ENCODE measurements at regions not wholly inside any gene's neighbourhood (a gene's known extent, or its start where the extent isn't known, plus 50 kb on each side); places are given as distances from the start of the nearest gene placed in this dataset.

DNA sequence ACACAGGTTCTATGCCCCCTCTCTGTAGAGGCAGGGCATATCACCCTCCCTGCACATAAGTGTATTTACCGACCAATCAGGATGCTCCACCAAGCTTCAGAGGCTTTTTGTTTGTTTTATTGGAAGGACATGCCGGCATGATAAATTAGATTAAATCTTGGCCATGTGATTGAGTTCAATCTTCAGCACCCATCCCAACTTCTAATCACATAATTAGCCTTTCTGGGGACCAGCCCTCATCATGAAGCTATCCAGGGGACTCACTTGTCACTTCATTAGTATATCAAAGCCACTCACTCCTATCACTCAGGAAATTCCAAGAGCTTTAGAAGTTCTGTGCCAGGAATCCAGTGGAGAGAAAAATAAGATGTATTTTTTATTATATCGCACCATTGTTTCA lies 158.6 kb upstream of the SYT4 start:
- Histone ChIP-seq H3K36me3 (no peaks in the 10 kb centered on the region), H3K4me1 (ENCODE audit: insufficient read depth) (no peaks in the 10 kb centered on the region), H3K9me3 (no peaks in the 10 kb centered on the region), H3K27ac (no peak overlapping the region), H3K4me3 (no peak overlapping the region), H3K27me3 (no peaks in the 10 kb centered on the region)
- WGBS, 3 donors = 80 to 91% (median 82%) methylated on average over 3 of the region's 3 CpGs
- no peak for DNase-seq
- TF ChIP-seq EP300 (IDR thresholded peaks at IDR 0.05) = no peak
- intact Hi-C loops (cut with DNase I) = no loop called here

DNA sequence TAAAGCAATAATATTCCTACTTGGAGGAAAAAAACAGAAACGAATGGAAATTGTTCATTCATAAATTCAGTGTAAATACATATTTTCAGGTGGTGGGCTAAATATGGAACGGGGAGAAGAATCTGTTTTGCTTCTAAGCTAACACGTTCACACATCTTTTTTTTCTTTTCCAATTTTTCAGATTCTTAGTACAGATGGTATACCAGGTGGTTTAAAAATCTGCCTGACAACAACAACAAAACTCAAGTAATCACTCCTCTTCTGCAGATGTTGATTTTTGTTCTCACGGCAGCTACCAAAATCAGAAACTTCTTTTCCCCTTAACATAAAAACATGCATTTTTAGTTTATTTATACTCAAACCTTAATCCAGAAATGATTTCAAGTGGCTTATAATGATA lies 164.8 kb upstream of the SYT4 start:
- H3K36me3 ChIP-seq = no peaks in the 10 kb centered on the region
- 6 to 42% (median 7%) methylated on average over 4 of the region's 4 CpGs for WGBS, 3 donors
- no peak overlapping the region for H3K4me3 ChIP-seq
- TF ChIP-seq, protein P1, sequence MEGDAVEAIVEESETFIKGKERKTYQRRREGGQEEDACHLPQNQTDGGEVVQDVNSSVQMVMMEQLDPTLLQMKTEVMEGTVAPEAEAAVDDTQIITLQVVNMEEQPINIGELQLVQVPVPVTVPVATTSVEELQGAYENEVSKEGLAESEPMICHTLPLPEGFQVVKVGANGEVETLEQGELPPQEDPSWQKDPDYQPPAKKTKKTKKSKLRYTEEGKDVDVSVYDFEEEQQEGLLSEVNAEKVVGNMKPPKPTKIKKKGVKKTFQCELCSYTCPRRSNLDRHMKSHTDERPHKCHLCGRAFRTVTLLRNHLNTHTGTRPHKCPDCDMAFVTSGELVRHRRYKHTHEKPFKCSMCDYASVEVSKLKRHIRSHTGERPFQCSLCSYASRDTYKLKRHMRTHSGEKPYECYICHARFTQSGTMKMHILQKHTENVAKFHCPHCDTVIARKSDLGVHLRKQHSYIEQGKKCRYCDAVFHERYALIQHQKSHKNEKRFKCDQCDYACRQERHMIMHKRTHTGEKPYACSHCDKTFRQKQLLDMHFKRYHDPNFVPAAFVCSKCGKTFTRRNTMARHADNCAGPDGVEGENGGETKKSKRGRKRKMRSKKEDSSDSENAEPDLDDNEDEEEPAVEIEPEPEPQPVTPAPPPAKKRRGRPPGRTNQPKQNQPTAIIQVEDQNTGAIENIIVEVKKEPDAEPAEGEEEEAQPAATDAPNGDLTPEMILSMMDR (IDR thresholded peaks at IDR 0.05) = no peak
- no peak for TF ChIP-seq EP300 (IDR thresholded peaks at IDR 0.05)
- no peaks in the 10 kb centered on the region for H3K4me1 ChIP-seq (ENCODE audit: insufficient read depth)
- H3K9me3 ChIP-seq = no peaks in the 10 kb centered on the region
- H3K27ac ChIP-seq = no peak overlapping the region
- DNase-seq = no peak
- H3K27me3 ChIP-seq = no peaks in the 10 kb centered on the region
- intact Hi-C loops (cut with DNase I) = loop anchor here in 1 of 4 donors (10.0 kb wide), 1 partner anchor 2003 kb away; no protein-coding TSS in a partner anchor

DNA sequence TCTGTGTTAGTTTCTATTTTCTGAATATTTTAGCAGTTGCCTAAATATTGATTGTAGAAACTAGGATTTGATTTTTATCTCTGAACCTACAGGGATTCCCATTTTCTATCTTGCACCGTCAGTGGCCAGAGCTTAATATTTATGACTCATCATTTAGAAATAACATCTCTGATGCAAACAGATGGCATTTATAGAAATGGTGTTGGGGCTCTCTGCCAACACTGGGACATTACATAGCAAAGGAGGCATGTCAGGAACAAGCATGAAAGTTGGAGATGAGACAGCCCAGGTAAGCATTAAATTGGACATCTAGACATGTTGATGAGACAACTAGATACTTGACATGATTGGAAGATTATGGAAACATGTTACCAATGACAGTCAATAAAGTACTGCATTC lies 165.3 kb upstream of the SYT4 start:
- WGBS, 3 donors = 24 to 53% (median 38%) methylated on average over 1 of the region's 1 CpG
- H3K4me1 ChIP-seq (ENCODE audit: insufficient read depth) = no peaks in the 10 kb centered on the region
- H3K9me3 ChIP-seq = no peaks in the 10 kb centered on the region
- H3K4me3 ChIP-seq = no peak overlapping the region
- TF ChIP-seq EP300 (IDR thresholded peaks at IDR 0.05) (no peak), POLR2A (IDR thresholded peaks at IDR 0.05) (no peak)
- TF ChIP-seq, protein P1 (IDR thresholded peaks at IDR 0.05) = no peak
- no peaks in the 10 kb centered on the region for H3K27me3 ChIP-seq
- no peak overlapping the region for H3K27ac ChIP-seq
- no peaks in the 10 kb centered on the region for H3K36me3 ChIP-seq
- intact Hi-C loops (cut with DNase I) = loop anchor here in 1 of 4 donors (10.0 kb wide), 1 partner anchor 2002 kb away; no protein-coding TSS in a partner anchor
- DNase-seq = no peak

DNA sequence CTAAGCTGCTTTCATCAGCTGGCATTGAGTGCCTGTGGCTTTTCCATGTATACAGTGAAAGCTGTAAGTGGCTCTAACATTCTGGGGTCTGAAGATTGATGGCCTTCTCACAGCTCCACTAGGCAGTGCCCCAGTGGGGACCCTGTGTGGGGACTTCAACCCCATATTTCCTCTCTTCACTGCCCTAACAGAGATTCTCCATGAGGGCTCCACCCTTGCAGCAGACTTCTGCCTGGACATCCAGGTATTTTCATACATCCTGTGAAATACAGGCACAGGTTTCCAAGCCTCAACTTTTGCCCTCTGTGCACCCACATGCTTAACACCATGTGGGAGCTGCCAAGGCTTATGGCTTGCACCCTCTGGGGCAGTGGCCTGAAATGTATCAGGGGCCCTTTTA lies 188.2 kb upstream of the SYT4 start:
- peaks cover 0 to 6% of the 10 kb centered on the region in 2 donors for H3K9me3 ChIP-seq
- TF ChIP-seq, protein P1 (IDR thresholded peaks at IDR 0.05) = no peak
- TF ChIP-seq POLR2A (IDR thresholded peaks at IDR 0.05) = no peak
- no peak for TF ChIP-seq EP300 (IDR thresholded peaks at IDR 0.05)
- no peak for DNase-seq
- no peak overlapping the region for H3K27ac ChIP-seq
- no peaks in the 10 kb centered on the region for H3K36me3 ChIP-seq
- H3K4me3 ChIP-seq = no peak overlapping the region
- intact Hi-C loops (cut with DNase I) = no loop called here
- no peaks in the 10 kb centered on the region for H3K27me3 ChIP-seq
- H3K4me1 ChIP-seq (ENCODE audit: insufficient read depth) = no peaks in the 10 kb centered on the region

DNA sequence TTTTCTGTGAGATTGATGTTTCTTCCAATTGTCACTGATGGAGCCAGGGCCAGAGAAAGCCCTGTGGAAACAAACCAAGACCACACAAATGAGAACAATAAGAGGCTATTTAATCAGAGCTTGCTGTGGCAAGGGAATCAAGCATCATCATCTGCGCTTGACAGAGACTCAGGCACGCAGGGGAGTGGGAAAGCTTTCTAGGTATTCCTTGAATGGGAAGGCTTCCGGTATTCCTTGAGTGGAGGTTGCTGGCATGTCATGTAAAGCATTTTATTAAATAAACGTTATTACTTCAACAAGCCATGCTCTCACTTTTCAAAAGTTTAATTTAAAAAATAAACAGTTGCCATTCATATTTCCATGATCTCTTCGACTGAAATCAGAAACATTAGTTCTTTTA lies 194.6 kb upstream of the SYT4 start:
- Histone ChIP-seq H3K9me3 (no peaks in the 10 kb centered on the region), H3K4me3 (no peak overlapping the region), H3K36me3 (no peaks in the 10 kb centered on the region), H3K4me1 (ENCODE audit: insufficient read depth) (no peaks in the 10 kb centered on the region), H3K27me3 (no peaks in the 10 kb centered on the region), H3K27ac (no peak overlapping the region)
- TF ChIP-seq, protein P1 (IDR thresholded peaks at IDR 0.05) = no peak
- 72 to 80% (median 76%) methylated on average over 5 of the region's 5 CpGs for WGBS, 3 donors
- intact Hi-C loops (cut with DNase I) = no loop called here
- DNase-seq = no peak
